ENCODE measurements at regions not wholly inside any gene's neighbourhood (a gene's known extent, or its start where the extent isn't known, plus 50 kb on each side); places are given as distances from the start of the nearest gene placed in this dataset.

GRCh38 chr20:7775072-7775471, 165.2 kb downstream of the HAO1 start:
- TF ChIP-seq CTCF (conservative IDR thresholded peaks at IDR 0.05; ENCODE audit: low read depth, low read length): no peak
- TF ChIP-seq POLR2A (IDR thresholded peaks at IDR 0.05; ENCODE audit: low read depth, low read length): no peak
- TF ChIP-seq RFX5 (IDR thresholded peaks at IDR 0.05; ENCODE audit: low read depth, low read length): no peak
- TF ChIP-seq ELK1 (IDR thresholded peaks at IDR 0.05; ENCODE audit: borderline replicate concordance, low read depth, low read length): no peak
- TF ChIP-seq RAD21 (IDR thresholded peaks at IDR 0.05; ENCODE audit: low read length): no peak
